Activated naive CD8-positive, alpha-beta T cell treated with anti-CD3 and anti-CD28 coated beads for 36 hours (primary cell): ENCODE measurements at regions not wholly inside any gene's neighbourhood (a gene's known extent, or its start where the extent isn't known, plus 50 kb on each side); places are given as distances from the start of the nearest gene placed in this dataset.

Experiments used
- DNase-seq: peaks from one replicate; pipeline ENCODE4 v3.0.0; 2021
- H3K27ac Mint-ChIP-seq: one replicate; pipeline ENCODE4 v1.8.0; 2022; ENCODE audit warnings: mild to moderate bottlenecking, moderate library complexity, mixed read lengths
- H3K27me3 Mint-ChIP-seq: one replicate; pipeline ENCODE4 v1.8.0; 2022; ENCODE audit warnings: mild to moderate bottlenecking, mixed read lengths
- H3K36me3 Mint-ChIP-seq: one replicate; pipeline ENCODE4 v1.8.0; 2021; ENCODE audit warnings: mild to moderate bottlenecking, mixed read lengths
- H3K4me1 Mint-ChIP-seq: one replicate; pipeline ENCODE4 v1.8.0; 2021; ENCODE audit warnings: mixed read lengths
- H3K4me3 Mint-ChIP-seq: one replicate; pipeline ENCODE4 v1.8.0; 2022; ENCODE audit warnings: mild to moderate bottlenecking, moderate library complexity, mixed read lengths
- H3K9me3 Mint-ChIP-seq: one replicate; pipeline ENCODE4 v1.8.0; 2022; ENCODE audit warnings: mixed read lengths

DNA sequence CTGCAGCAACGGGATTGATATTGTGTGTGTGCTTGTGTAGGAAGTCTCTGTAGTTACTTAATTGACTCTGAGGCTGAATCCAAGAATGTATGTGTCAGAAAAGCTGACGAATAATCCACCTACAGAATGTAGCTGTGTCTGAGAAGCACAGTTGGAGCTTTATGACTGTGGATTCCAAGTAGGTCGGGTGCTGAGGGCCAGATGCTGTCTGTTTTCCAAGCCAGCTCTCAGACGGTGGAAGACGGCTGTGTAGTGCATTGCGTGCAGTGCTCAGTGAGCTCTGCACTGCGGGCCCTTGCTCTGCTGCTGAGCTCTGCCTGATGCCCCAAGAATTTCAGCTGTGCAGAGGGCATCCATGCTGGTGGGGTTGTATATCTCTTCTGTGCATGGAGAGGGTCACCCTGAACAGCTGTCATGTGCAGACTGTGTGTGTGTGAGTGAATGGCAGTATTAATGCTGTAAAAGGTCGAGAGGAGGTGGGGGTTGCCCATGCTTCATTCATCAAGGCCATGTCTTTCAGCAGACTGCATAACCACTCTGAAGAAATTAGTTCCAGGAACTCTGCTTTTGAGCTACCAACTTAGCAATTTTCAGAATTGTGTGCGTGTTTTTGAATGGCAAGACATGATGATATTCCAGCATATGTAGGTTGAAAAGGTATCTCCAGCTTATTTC, 154.1 kb upstream of the USP9Y start:
- Mint-ChIP-seq H3K36me3 (peaks cover 2% of the 10 kb centered on the region), H3K9me3 (peaks cover 2% of the 10 kb centered on the region), H3K4me1 (peaks cover 2% of the 10 kb centered on the region), H3K4me3 (no peak overlapping the region), H3K27me3 (no peaks in the 10 kb centered on the region), H3K27ac (no peak overlapping the region)
- DNase-seq = no peak

DNA sequence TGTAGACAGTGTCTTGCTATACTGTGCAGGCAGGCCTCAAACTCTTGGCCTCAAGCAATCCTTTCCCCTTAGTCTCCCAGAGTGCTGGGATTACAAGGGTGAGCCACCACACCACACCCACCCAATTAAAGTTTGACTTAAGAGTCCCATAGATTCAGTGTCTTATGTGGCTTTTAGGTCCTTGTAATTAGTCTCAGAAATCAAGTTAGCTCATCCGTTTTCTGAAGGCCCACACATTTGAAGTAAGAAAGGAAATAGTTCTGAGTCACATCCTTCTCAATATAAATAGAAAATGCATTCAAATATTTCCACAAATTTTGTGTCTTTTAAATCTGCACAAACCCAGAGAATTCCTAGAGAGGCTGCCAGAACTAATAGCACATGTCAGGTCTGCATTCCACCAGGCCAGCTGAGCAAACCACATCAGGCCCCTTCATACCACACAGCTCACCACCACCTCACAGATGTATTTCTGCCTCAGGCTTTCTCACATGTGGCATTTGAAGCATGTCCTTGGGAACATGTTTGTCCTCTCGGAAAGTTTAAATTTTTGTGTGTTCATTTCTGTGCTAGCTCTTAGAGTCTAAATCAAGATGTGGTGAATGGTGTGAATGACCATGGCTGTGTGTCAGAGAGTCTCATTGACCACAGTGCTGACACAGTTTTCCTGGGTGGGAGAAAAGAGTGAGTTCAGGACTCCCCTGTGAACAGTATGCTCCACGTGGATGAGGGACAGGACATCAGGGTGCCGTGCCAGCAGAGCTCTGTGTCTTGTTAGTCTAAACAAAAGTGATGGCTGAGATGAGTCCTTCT, 148.4 kb upstream of the USP9Y start:
- Mint-ChIP-seq H3K27ac (peak overlapping the region; percentile 60), H3K36me3 (peaks cover 2% of the 10 kb centered on the region), H3K4me1 (peaks cover 19% of the 10 kb centered on the region), H3K4me3 (no peak overlapping the region), H3K27me3 (no peaks in the 10 kb centered on the region), H3K9me3 (peaks cover 2% of the 10 kb centered on the region)
- peak; percentile 4 for DNase-seq

DNA sequence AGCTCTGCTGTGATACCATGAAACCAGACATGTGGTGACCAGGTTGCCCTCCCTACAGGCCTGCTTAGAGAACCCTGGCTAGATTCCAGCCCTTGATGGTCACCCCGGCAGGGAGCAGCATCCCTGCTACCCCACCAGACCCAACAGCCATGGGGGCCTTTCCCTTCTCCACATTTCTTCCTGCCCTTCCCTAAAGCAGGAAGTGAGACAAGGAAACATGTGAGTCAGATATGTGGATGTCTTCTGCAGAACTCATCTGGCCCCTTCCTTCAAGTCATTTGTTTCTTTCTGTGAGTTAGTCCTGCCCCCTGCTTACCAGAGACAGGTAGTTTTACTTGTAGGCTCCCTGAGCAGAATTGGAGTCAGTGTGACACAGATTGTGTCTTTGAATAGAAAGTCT, 147.1 kb upstream of the USP9Y start:
- Mint-ChIP-seq H3K4me1 (peaks cover 26% of the 10 kb centered on the region), H3K36me3 (peaks cover 6% of the 10 kb centered on the region), H3K9me3 (peaks cover 7% of the 10 kb centered on the region), H3K27me3 (no peaks in the 10 kb centered on the region), H3K27ac (no peak overlapping the region), H3K4me3 (no peak overlapping the region)
- no peak for DNase-seq

DNA sequence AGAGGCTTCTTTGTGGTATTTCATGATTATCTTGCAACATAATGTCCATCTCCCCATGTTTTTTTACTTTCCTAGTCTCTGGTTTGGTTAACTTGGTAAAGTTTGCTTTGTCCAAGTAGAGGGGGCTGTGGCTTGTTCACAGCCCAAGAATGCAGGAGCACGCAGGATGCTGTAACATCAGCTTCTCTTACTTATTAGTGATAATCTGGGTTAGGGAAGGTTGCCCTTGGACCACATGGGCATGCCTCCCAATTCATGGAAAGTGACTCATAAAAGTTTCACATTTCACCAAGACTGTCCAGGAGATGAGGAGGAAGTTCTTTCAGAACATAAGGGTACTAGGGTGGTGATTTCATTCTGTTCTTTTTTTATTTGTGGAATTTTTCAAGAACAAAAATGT, 146.0 kb upstream of the USP9Y start:
- H3K36me3 Mint-ChIP-seq = peaks cover 15% of the 10 kb centered on the region
- H3K27ac Mint-ChIP-seq = no peak overlapping the region
- no peak for DNase-seq
- H3K4me1 Mint-ChIP-seq = peaks cover 30% of the 10 kb centered on the region
- peaks cover 14% of the 10 kb centered on the region for H3K9me3 Mint-ChIP-seq
- no peak overlapping the region for H3K4me3 Mint-ChIP-seq
- H3K27me3 Mint-ChIP-seq = no peaks in the 10 kb centered on the region

DNA sequence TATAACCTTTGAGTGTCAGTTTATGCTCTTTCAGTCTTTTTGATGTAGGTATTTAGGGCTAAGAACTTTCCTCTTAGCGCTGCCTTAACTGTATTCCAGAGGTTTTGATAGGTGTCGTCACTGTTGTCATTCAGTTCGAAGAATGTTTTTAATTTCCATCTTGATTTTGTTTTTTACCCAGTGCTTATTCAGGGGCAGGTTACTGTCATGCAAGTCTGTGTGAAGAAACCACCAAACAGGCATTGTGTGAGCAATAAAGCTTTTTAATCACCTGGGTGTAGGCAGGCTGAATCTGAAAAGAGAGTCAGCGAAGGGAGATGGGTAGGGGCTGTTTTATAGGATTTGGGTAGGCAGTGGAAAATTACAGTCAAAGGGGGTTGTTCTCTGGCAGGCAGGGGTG, 142.0 kb upstream of the USP9Y start:
- H3K36me3 Mint-ChIP-seq = peaks cover 29% of the 10 kb centered on the region
- peak overlapping the region; percentile 85 for H3K27ac Mint-ChIP-seq
- peaks cover 18% of the 10 kb centered on the region for H3K4me1 Mint-ChIP-seq
- no peak for DNase-seq
- peak overlapping the region; percentile 4 for H3K4me3 Mint-ChIP-seq
- peaks cover 38% of the 10 kb centered on the region for H3K9me3 Mint-ChIP-seq
- no peaks in the 10 kb centered on the region for H3K27me3 Mint-ChIP-seq

DNA sequence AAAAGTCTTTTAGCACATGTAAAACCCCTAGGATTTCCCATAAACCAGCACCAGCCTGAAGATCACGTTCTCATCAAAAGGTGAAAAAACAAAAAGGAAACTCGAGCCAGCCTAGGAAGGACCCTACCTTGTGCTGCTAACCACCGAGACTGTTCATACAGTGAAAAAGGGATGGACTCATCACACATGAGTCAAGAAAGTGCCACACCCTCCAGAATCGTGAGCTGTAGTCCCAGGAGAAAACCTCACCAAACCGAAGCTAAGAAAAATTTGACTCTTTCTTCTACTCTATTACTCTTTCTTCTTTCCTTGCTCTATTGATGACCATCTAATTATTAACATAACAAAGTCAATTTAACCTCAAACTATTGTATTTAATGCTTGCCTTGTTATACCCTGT, 124.8 kb upstream of the USP9Y start:
- H3K9me3 Mint-ChIP-seq = peaks cover 3% of the 10 kb centered on the region
- peaks cover 4% of the 10 kb centered on the region for H3K36me3 Mint-ChIP-seq
- no peak overlapping the region for H3K4me3 Mint-ChIP-seq
- no peak overlapping the region for H3K27ac Mint-ChIP-seq
- no peak for DNase-seq
- no peaks in the 10 kb centered on the region for H3K4me1 Mint-ChIP-seq
- H3K27me3 Mint-ChIP-seq = no peaks in the 10 kb centered on the region

DNA sequence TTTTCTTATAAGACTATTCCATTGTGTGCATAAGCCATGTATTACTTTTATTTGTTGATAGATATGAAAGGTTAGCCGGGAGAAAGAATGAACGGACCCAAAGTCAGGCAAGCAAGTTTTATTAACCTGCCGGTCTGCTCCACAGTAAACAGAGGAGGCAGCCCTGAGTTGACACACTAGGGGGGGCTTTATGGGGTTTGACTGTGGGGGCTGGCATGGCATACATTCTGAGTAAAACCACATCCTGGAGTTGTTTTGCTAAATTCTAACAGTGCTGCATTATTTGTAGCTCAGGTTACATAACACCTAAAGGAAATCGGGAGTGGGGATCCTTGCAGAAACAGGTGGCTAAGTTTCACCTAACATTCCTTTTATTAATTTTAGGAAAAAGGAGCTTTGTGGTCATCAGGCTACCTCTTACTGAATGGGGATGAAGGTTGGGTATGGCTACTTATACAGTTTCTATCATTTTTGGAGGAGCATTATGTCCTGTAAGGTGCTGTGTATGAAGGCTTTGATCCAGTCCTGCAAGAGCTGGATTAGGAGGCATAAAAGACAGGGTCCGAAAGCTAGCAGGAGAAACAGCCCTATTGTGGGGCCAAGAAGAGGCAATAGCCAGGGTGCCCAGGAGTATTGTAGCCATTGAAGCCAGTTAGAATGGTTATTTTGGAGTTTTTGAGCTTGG, 107.4 kb upstream of the USP9Y start:
- peaks cover 43% of the 10 kb centered on the region for H3K9me3 Mint-ChIP-seq

DNA sequence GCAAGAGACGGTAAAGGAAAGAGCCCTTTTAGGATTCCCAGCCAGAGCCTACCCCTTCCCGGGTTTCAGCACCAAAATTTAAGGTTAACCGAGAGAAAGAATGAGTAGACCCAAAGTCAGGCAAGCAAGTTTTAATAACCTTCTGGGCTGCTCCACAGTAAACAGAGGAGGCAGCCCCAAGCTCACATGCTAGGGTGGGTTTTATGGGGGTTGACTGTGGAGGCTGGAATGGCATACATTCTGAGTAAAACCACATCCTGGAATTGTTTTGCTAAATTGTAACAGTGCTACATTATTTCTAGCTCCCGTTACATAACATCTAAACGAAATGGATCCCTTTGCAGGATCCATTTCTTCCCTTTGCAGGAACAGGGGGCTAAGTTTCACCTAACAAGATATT, 102.2 kb upstream of the USP9Y start:
- H3K27ac Mint-ChIP-seq = peak overlapping the region; percentile 80
- H3K9me3 Mint-ChIP-seq = peaks cover 53% of the 10 kb centered on the region
- no peak overlapping the region for H3K4me3 Mint-ChIP-seq
- H3K36me3 Mint-ChIP-seq = peaks cover 51% of the 10 kb centered on the region
- H3K27me3 Mint-ChIP-seq = no peaks in the 10 kb centered on the region
- H3K4me1 Mint-ChIP-seq = peaks cover 9% of the 10 kb centered on the region
- no peak for DNase-seq

More for the DNA sequence above, 107.4 kb upstream of the USP9Y start:
- DNase-seq = peak; percentile 2
- Mint-ChIP-seq H3K4me1 (peaks cover 16% of the 10 kb centered on the region), H3K36me3 (peaks cover 46% of the 10 kb centered on the region), H3K27me3 (no peaks in the 10 kb centered on the region), H3K4me3 (no peak overlapping the region), H3K27ac (peak overlapping the region; percentile 76)

DNA sequence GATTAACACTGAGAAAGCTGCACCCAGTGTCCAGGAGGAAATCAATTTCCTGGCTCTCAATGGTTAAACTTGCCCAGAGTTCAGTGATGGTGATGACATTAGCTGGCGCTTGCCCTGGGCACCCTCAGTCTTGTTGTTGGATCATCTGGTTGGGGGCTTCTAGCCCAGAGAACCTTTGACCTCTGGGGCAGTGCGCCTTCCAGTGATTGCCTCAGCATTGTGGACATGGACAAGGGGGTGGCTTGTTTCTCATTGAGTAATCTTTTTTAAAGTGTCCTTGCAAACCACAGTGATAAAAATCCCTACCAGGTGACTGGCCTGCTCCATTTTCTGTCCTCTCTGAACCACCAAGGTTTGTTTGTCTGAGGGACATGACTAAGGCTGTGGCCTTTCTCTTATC, 95.6 kb upstream of the USP9Y start:
- H3K27ac Mint-ChIP-seq = no peak overlapping the region

DNA sequence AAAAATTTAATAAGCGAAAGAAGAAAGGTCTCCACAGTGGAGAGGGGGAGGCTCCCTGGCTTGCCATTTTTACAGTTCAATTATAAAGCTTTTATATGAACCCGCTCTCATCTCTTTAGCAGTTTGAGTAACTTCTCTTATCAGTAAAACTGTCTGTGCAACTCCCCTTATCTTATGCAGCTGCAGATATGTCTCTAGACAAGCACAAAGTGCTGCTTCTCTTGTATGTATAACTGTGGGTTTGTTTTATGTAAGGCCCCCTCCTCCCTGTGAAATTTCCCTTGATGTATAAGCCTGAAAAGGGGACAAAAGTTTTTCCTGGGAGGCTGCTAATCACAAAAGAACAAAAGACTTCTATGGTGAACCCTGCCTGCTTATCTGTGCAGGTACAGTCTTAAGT, 90.2 kb upstream of the USP9Y start:
- Mint-ChIP-seq H3K27ac (no peak overlapping the region), H3K9me3 (peaks cover 13% of the 10 kb centered on the region), H3K4me1 (no peaks in the 10 kb centered on the region), H3K27me3 (no peaks in the 10 kb centered on the region), H3K4me3 (no peak overlapping the region), H3K36me3 (peaks cover 4% of the 10 kb centered on the region)
- no peak for DNase-seq

More for the DNA sequence above, 95.6 kb upstream of the USP9Y start:
- H3K27me3 Mint-ChIP-seq = no peaks in the 10 kb centered on the region
- H3K4me3 Mint-ChIP-seq = no peak overlapping the region
- no peak for DNase-seq
- peaks cover 11% of the 10 kb centered on the region for H3K9me3 Mint-ChIP-seq
- H3K4me1 Mint-ChIP-seq = no peaks in the 10 kb centered on the region
- peaks cover 3% of the 10 kb centered on the region for H3K36me3 Mint-ChIP-seq

DNA sequence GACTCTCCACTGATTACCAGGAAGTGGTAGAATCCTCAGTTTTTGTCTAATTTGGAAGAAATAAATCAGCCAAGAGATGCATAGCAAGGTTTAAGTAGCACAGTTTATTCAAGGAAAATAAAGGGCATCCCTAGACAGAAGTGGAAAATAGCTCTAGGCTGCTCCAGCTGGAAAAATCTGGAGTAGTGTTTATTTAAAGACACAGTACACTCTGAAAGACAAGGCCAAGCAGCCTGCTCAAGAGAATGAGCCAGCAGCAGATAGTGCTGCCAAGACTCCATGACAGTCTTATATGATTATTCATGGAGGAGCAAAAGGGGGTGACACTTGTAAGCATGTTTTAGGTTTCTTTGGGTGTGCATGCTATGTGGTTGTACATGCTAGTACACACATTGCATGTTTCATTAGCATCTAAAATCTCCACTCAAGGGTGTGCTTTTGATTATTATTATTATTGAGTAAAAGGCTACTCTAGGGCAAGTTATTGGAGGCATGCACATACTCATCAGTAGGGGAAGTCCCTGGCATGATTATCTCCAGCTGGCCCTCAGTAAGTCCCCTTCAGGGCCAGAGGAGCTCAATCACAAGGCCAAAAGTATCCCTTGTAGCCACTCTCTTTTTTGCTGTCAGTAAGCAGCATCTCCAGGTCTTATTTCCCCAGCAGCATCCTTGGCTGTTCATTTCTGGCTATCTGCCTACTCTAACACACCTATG, 85.1 kb upstream of the USP9Y start:
- H3K4me3 Mint-ChIP-seq = no peak overlapping the region
- no peak for DNase-seq
- peaks cover 13% of the 10 kb centered on the region for H3K9me3 Mint-ChIP-seq
- H3K27me3 Mint-ChIP-seq = no peaks in the 10 kb centered on the region
- no peak overlapping the region for H3K27ac Mint-ChIP-seq
- H3K4me1 Mint-ChIP-seq = no peaks in the 10 kb centered on the region
- peaks cover 4% of the 10 kb centered on the region for H3K36me3 Mint-ChIP-seq

DNA sequence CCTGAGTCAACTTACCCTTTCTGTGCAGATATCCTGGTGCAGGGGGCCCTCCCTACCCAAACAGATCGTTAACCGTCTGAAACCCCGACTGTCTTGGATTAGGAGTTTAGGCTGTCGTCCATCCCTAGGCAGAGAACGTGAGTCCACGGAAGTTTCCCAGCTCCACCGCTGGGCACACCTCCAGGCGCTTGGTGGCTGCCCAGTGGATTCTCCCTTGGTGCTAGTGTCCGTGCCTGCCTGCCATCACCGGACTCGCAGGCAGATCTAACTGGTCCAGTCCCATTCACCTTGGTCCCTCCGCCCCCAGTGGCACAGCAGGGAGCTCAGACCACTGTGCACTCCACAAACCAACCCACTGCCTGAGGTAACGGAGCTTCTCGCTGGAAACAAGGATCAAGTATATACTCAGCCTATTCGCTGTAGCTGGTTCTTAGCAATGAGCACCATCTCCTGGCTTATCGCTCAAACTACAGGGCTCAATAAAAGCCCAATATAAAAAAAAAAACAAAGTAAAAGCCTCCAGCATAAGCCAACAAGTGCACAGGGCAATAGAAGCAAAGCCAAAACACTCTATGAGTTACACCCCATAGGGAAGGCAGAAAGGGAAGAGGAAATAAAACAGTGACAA, 79.5 kb upstream of the USP9Y start:
- Mint-ChIP-seq H3K27me3 (no peaks in the 10 kb centered on the region), H3K4me3 (no peak overlapping the region), H3K9me3 (peaks cover 4% of the 10 kb centered on the region), H3K27ac (no peak overlapping the region), H3K36me3 (peaks cover 3% of the 10 kb centered on the region), H3K4me1 (no peaks in the 10 kb centered on the region)
- no peak for DNase-seq

DNA sequence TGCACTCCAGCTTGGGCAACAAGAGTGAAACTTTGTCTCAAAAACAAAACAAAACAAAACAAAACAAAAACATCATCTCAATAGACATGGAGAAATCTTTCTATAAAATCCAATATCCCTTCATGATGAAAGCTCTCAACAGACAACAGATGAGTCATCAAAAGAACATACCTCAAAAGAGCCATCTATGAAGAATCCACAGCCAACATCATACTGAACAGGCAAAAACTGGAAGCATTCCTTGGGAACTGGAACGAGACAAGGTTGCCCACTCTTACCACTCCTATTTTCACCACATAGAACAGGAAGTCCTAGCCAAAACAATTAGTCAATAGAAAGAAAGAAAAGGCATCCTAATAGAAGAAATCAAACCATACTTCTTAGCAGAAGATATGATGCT, 77.8 kb upstream of the USP9Y start:
- DNase-seq = no peak
- H3K4me1 Mint-ChIP-seq = peaks cover 4% of the 10 kb centered on the region
- no peaks in the 10 kb centered on the region for H3K27me3 Mint-ChIP-seq

DNA sequence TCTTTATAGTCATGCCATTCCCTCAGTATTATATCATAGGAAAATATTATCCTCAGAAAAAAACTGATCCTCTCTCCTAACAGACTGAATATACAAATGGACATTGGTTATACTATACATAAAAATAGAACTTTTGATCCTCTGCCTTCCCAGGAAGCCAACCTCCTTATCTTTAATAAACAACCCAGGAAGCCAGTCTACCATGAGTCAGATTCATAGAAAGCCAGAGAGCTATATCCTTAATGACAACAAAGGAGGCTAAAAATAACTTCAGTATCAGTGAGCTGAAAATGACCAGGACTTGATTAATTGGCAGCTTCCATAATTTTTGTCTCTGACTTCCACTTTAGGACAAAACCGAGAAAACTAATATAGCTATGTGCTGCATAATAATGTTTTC, 58.0 kb upstream of the USP9Y start:
- Mint-ChIP-seq H3K4me1 (no peaks in the 10 kb centered on the region), H3K9me3 (peaks cover 2% of the 10 kb centered on the region), H3K27ac (no peak overlapping the region), H3K27me3 (no peaks in the 10 kb centered on the region), H3K36me3 (no peaks in the 10 kb centered on the region), H3K4me3 (no peak overlapping the region)
- no peak for DNase-seq

More for the DNA sequence above, 77.8 kb upstream of the USP9Y start:
- peaks cover 5% of the 10 kb centered on the region for H3K36me3 Mint-ChIP-seq
- H3K9me3 Mint-ChIP-seq = peaks cover 4% of the 10 kb centered on the region
- H3K27ac Mint-ChIP-seq = no peak overlapping the region
- no peak overlapping the region for H3K4me3 Mint-ChIP-seq
